CD4-positive, alpha-beta T cell (primary cell): ENCODE measurements at regions not wholly inside any gene's neighbourhood (a gene's known extent, or its start where the extent isn't known, plus 50 kb on each side); places are given as distances from the start of the nearest gene placed in this dataset.

ENCODE experiments used
- ATAC-seq: fragments of 200-7000 bp; cut with Tn5 transposase; one replicate; pipeline ENCODE4 v1.10.0; 2022; ENCODE audit warnings: mild to moderate bottlenecking; ENCODE audit not compliant: poor library complexity
- CTCF ChIA-PET: fragments of 350-600 bp; sonication (Branson Sonifier 250); formaldehyde crosslinking; loops from one replicate; lab custom pipeline; 2021; ENCODE audit warnings: antibody characterized with exemption, inconsistent platforms; lab: Charles Lee
- POLR2A ChIA-PET: fragments of 350-600 bp; sonication (Branson Sonifier 250); formaldehyde crosslinking; loops from one replicate; lab custom pipeline; 2021; ENCODE audit warnings: antibody characterized with exemption, inconsistent platforms; lab: Charles Lee
- DNase-seq, 14 experiments: peaks; one replicate each; pipeline ENCODE4 v3.0.0-alpha.2; 2013 to 2020; ENCODE audit warnings: mixed read lengths in 2 of 14
- H3K27ac ChIP-seq, 2 donors: one replicate each; pipeline versions ENCODE4 v1.5.1 to v1.7.0; 2013; ENCODE audit warnings: low read length in 2 of 2, low read depth in 1 of 2, mild to moderate bottlenecking in 1 of 2
- H3K27me3 ChIP-seq, 2 experiments: 1 replicate in 1 of 2; 2 replicates in 1 of 2; pipeline versions ENCODE4 v1.6.1 to v1.7.0; 2013; ENCODE audit warnings: low read length in 2 of 2, control low read depth in 1 of 2, mild to moderate bottlenecking in 1 of 2, moderate library complexity in 1 of 2; ENCODE audit not compliant: insufficient read depth in 2 of 2, control insufficient read depth in 1 of 2
- H3K36me3 ChIP-seq: one replicate; pipeline ENCODE4 v1.6.1; 2013; ENCODE audit warnings: low read length, control low read depth; ENCODE audit not compliant: insufficient read depth
- H3K4me1 ChIP-seq: one replicate; pipeline ENCODE4 v1.6.1; 2013; ENCODE audit warnings: low read length, control low read depth; ENCODE audit not compliant: insufficient read depth
- H3K4me3 ChIP-seq: one replicate; pipeline ENCODE4 v1.5.1; 2013; ENCODE audit warnings: mild to moderate bottlenecking, low read length, moderate library complexity
- H3K9me3 ChIP-seq, 2 experiments: 1 replicate in 1 of 2; 2 replicates in 1 of 2; pipeline versions ENCODE4 v1.6.1 to v1.7.0; 2013; ENCODE audit warnings: low read length in 2 of 2, mild to moderate bottlenecking in 2 of 2, control low read depth in 1 of 2, moderate library complexity in 1 of 2; ENCODE audit not compliant: control insufficient read depth in 1 of 2, insufficient read depth in 1 of 2
- H3K27ac Mint-ChIP-seq: one replicate; pipeline ENCODE4 v1.8.0; 2020; ENCODE audit warnings: mixed read lengths
- H3K27me3 Mint-ChIP-seq: one replicate; pipeline ENCODE4 v1.8.0; 2021; ENCODE audit warnings: mixed read lengths
- H3K36me3 Mint-ChIP-seq: one replicate; pipeline ENCODE4 v1.8.0; 2021; ENCODE audit warnings: low read depth, mixed read lengths
- H3K4me1 Mint-ChIP-seq: one replicate; pipeline ENCODE4 v1.8.0; 2021; ENCODE audit warnings: low read depth, mixed read lengths
- H3K4me3 Mint-ChIP-seq: one replicate; pipeline ENCODE4 v1.8.0; 2020; ENCODE audit warnings: mild to moderate bottlenecking, mixed read lengths
- H3K9me3 Mint-ChIP-seq: one replicate; pipeline ENCODE4 v1.8.0; 2020; ENCODE audit warnings: mixed read lengths
- intact Hi-C, 2 experiments: fragments of 100-400 bp; cut with DNase I in 1 of 2; cut with micrococcal nuclease in 1 of 2; formaldehyde crosslinking; loops; one replicate each; pipeline versions ENCODE4 v1.15.1 to v1.9.0; 2023 to 2025; cut with DNase I, micrococcal nuclease
- TF ChIP-seq, protein P1 (sequence below): fragments of 200-600 bp; IDR thresholded peaks from one replicate; pipeline ENCODE4 v1.8.0; 2022; ENCODE audit warnings: antibody characterized with exemption, mild to moderate bottlenecking

DNA sequence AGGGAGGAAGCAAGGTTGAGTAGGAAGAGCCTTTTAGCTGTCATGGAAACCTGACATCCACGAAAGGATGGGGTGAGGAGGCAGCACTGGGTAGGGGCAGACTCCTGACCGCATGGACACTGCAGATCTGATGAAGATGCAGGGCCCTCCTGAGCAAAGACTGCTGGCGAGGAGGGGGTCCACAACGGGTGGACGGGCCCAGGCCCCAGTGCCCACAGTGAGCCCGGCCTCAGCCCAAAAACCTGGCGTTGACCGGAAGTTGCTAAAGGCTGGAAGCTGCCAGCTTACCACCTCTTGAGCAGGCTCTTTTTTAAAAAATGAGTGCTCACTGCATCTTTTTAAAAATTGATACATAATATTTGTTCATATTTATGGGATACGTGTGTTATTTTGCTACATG is 247.3 kb downstream of the SH3BP4 start:
- H3K9me3 Mint-ChIP-seq = no peaks in the 10 kb centered on the region
- ATAC-seq = no peak
- ChIA-PET CTCF (no interaction called here), POLR2A (no interaction called here)
- no peak overlapping the region for H3K27ac Mint-ChIP-seq
- H3K36me3 Mint-ChIP-seq = no peaks in the 10 kb centered on the region
- Histone ChIP-seq H3K27me3 (peaks cover 0 to 9% of the 10 kb centered on the region in 2 experiments), H3K4me3 (no peak overlapping the region), H3K4me1 (no peaks in the 10 kb centered on the region), H3K27ac (no peak overlapping the region), H3K36me3 (no peaks in the 10 kb centered on the region), H3K9me3 (peaks cover 0 to 13% of the 10 kb centered on the region in 2 experiments)
- no peak overlapping the region for H3K4me3 Mint-ChIP-seq
- TF ChIP-seq, protein P1, sequence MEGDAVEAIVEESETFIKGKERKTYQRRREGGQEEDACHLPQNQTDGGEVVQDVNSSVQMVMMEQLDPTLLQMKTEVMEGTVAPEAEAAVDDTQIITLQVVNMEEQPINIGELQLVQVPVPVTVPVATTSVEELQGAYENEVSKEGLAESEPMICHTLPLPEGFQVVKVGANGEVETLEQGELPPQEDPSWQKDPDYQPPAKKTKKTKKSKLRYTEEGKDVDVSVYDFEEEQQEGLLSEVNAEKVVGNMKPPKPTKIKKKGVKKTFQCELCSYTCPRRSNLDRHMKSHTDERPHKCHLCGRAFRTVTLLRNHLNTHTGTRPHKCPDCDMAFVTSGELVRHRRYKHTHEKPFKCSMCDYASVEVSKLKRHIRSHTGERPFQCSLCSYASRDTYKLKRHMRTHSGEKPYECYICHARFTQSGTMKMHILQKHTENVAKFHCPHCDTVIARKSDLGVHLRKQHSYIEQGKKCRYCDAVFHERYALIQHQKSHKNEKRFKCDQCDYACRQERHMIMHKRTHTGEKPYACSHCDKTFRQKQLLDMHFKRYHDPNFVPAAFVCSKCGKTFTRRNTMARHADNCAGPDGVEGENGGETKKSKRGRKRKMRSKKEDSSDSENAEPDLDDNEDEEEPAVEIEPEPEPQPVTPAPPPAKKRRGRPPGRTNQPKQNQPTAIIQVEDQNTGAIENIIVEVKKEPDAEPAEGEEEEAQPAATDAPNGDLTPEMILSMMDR = no peak
- no peaks in the 10 kb centered on the region for H3K4me1 Mint-ChIP-seq
- peaks cover 27% of the 10 kb centered on the region for H3K27me3 Mint-ChIP-seq
- intact Hi-C loops = no loop called here
- DNase-seq = no peak

DNA sequence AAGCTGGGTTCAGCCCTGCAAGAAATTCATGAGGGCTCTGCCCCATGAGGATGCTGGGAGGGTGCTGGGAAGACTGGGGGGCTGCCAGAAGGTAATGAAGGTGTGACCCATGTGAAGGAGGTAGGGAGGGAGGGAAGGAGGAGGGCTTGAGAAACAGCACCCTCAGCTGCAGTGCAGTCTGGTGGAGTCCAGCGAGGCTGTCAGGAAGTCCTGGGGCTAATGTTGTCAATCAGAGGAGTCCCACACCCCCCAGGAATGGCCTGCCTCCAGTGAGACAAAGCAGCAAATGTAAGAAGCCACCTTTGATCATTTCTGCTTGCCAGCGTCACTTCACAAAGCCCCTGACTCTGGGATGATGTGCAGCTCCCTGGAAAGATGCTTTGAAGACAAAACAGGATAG is 248.4 kb downstream of the SH3BP4 start:
- Histone ChIP-seq H3K27me3 (peaks cover 3 to 4% of the 10 kb centered on the region in 2 experiments), H3K36me3 (no peaks in the 10 kb centered on the region), H3K27ac (no peak overlapping the region), H3K4me3 (no peak overlapping the region), H3K9me3 (peaks cover 0 to 15% of the 10 kb centered on the region in 2 experiments), H3K4me1 (no peaks in the 10 kb centered on the region)
- Mint-ChIP-seq H3K27me3 (peaks cover 16% of the 10 kb centered on the region), H3K4me1 (no peaks in the 10 kb centered on the region), H3K4me3 (no peak overlapping the region), H3K9me3 (no peaks in the 10 kb centered on the region), H3K27ac (no peak overlapping the region), H3K36me3 (no peaks in the 10 kb centered on the region)
- TF ChIP-seq, protein P1 = no peak
- ChIA-PET CTCF (no interaction called here), POLR2A (no interaction called here)
- ATAC-seq (no peak), DNase-seq (no peak)
- intact Hi-C loops = no loop called here

DNA sequence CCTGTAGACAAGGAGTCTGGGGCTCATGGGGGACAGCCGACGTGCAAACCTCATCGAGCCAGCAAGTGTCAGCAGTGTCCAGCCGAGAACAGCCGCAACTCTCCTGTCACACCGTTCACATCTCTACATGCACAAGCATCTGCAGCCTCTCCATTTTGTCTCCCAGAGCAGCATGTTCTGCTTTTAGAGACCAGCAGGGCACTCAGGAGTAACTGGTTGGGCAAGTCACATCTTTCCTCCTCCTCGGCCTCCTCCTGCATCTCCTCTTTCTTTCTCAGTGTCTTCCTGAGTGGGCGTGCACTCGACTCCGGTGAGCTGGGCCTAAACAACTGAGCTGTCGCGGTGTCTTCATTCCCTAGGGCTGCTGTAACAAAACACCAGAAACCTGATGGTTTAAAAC is 249.9 kb downstream of the SH3BP4 start:
- Mint-ChIP-seq H3K9me3 (no peaks in the 10 kb centered on the region), H3K27ac (no peak overlapping the region), H3K27me3 (peaks cover 19% of the 10 kb centered on the region), H3K4me1 (no peaks in the 10 kb centered on the region), H3K36me3 (no peaks in the 10 kb centered on the region), H3K4me3 (no peak overlapping the region)
- ChIA-PET POLR2A (no interaction called here), CTCF (no interaction called here)
- Histone ChIP-seq H3K27me3 (peaks cover 5 to 9% of the 10 kb centered on the region in 2 experiments), H3K27ac (no peak overlapping the region), H3K4me1 (no peaks in the 10 kb centered on the region), H3K36me3 (no peaks in the 10 kb centered on the region), H3K9me3 (peaks cover 0 to 15% of the 10 kb centered on the region in 2 experiments), H3K4me3 (no peak overlapping the region)
- ATAC-seq (no peak), DNase-seq (no peak)
- intact Hi-C loops = no loop called here
- TF ChIP-seq, protein P1 = no peak
